ENCODE measurements at regions not wholly inside any gene's neighbourhood (a gene's known extent, or its start where the extent isn't known, plus 50 kb on each side); places are given as distances from the start of the nearest gene placed in this dataset.

- DNase-seq (ENCODE audit: low spot score, unreplicated experiment), result no peak
- H3K4me3 Mint-ChIP-seq (ENCODE audit: low read depth), result no peak overlapping the region
- H3K27me3 Mint-ChIP-seq, result peaks cover 2% of the 10 kb centered on the region
- TF ChIP-seq CTCF (IDR thresholded peaks at IDR 0.05; ENCODE audit: unreplicated experiment), result no peak
- no peaks in the 10 kb centered on the region for H3K9me3 Mint-ChIP-seq (ENCODE audit: low read depth)
- no peaks in the 10 kb centered on the region for H3K36me3 Mint-ChIP-seq (ENCODE audit: insufficient read depth)
- peaks cover 16% of the 10 kb centered on the region for H3K4me1 Mint-ChIP-seq (ENCODE audit: low read depth)
- no peak overlapping the region for H3K27ac Mint-ChIP-seq
Measured at GRCh38 chr16:73873643-73874042, 423.0 kb upstream of the PSMD7 start.

- Mint-ChIP-seq H3K4me3 (ENCODE audit: low read depth) (no peak overlapping the region), H3K36me3 (ENCODE audit: insufficient read depth) (no peaks in the 10 kb centered on the region), H3K27ac (no peak overlapping the region), H3K27me3 (peaks cover 2% of the 10 kb centered on the region), H3K4me1 (ENCODE audit: low read depth) (peaks cover 17% of the 10 kb centered on the region), H3K9me3 (ENCODE audit: low read depth) (no peaks in the 10 kb centered on the region)
- no peak for TF ChIP-seq CTCF (IDR thresholded peaks at IDR 0.05; ENCODE audit: unreplicated experiment)
- no peak for DNase-seq (ENCODE audit: low spot score, unreplicated experiment)
Measured at GRCh38 chr16:73872856-73873255, 423.8 kb upstream of the PSMD7 start.

- Mint-ChIP-seq H3K27me3 (no peaks in the 10 kb centered on the region), H3K27ac (no peak overlapping the region), H3K4me1 (ENCODE audit: low read depth) (peaks cover 17% of the 10 kb centered on the region), H3K36me3 (ENCODE audit: insufficient read depth) (no peaks in the 10 kb centered on the region), H3K4me3 (ENCODE audit: low read depth) (no peak overlapping the region), H3K9me3 (ENCODE audit: low read depth) (no peaks in the 10 kb centered on the region)
- no peak for DNase-seq (ENCODE audit: low spot score, unreplicated experiment)
- TF ChIP-seq CTCF (IDR thresholded peaks at IDR 0.05; ENCODE audit: unreplicated experiment), result no peak
Measured at GRCh38 chr16:73871088-73871733, 425.4 kb upstream of the PSMD7 start.

- Mint-ChIP-seq H3K36me3 (ENCODE audit: insufficient read depth) (no peaks in the 10 kb centered on the region), H3K27me3 (no peaks in the 10 kb centered on the region), H3K4me1 (ENCODE audit: low read depth) (peaks cover 15% of the 10 kb centered on the region), H3K27ac (no peak overlapping the region), H3K9me3 (ENCODE audit: low read depth) (no peaks in the 10 kb centered on the region), H3K4me3 (ENCODE audit: low read depth) (no peak overlapping the region)
- DNase-seq (ENCODE audit: low spot score, unreplicated experiment), result no peak
- no peak for TF ChIP-seq CTCF (IDR thresholded peaks at IDR 0.05; ENCODE audit: unreplicated experiment)
Measured at GRCh38 chr16:73869126-73869525, 427.5 kb upstream of the PSMD7 start.

GRCh38 chr16:73864868-73865267 is 431.7 kb upstream of the PSMD7 start:
- Mint-ChIP-seq H3K9me3 (ENCODE audit: low read depth) (no peaks in the 10 kb centered on the region), H3K4me3 (ENCODE audit: low read depth) (no peak overlapping the region), H3K27me3 (no peaks in the 10 kb centered on the region), H3K4me1 (ENCODE audit: low read depth) (peaks cover 13% of the 10 kb centered on the region), H3K36me3 (ENCODE audit: insufficient read depth) (no peaks in the 10 kb centered on the region), H3K27ac (no peak overlapping the region)
- TF ChIP-seq CTCF (IDR thresholded peaks at IDR 0.05; ENCODE audit: unreplicated experiment), result no peak
- DNase-seq (ENCODE audit: low spot score, unreplicated experiment), result no peak
